CD4-positive, alpha-beta T cell (primary cell): ENCODE measurements at regions not wholly inside any gene's neighbourhood (a gene's known extent, or its start where the extent isn't known, plus 50 kb on each side); places are given as distances from the start of the nearest gene placed in this dataset.
A peak's percentile ranks its signal among the peaks of the same experiment; 100 is the strongest.

Source experiments
- ATAC-seq: fragments of 200-7000 bp; cut with Tn5 transposase; one replicate; pipeline ENCODE4 v1.10.0; 2022; ENCODE audit warnings: mild to moderate bottlenecking; ENCODE audit not compliant: poor library complexity
- CTCF ChIA-PET: fragments of 350-600 bp; sonication (Branson Sonifier 250); formaldehyde crosslinking; loops from one replicate; lab custom pipeline; 2021; ENCODE audit warnings: antibody characterized with exemption, inconsistent platforms; lab: Charles Lee
- POLR2A ChIA-PET: fragments of 350-600 bp; sonication (Branson Sonifier 250); formaldehyde crosslinking; loops from one replicate; lab custom pipeline; 2021; ENCODE audit warnings: antibody characterized with exemption, inconsistent platforms; lab: Charles Lee
- DNase-seq, 14 experiments: peaks; one replicate each; pipeline ENCODE4 v3.0.0-alpha.2; 2013 to 2020; ENCODE audit warnings: mixed read lengths in 2 of 14
- H3K27ac ChIP-seq, 2 donors: one replicate each; pipeline versions ENCODE4 v1.5.1 to v1.7.0; 2013; ENCODE audit warnings: low read length in 2 of 2, low read depth in 1 of 2, mild to moderate bottlenecking in 1 of 2
- H3K27me3 ChIP-seq, 2 experiments: 1 replicate in 1 of 2; 2 replicates in 1 of 2; pipeline versions ENCODE4 v1.6.1 to v1.7.0; 2013; ENCODE audit warnings: low read length in 2 of 2, control low read depth in 1 of 2, mild to moderate bottlenecking in 1 of 2, moderate library complexity in 1 of 2; ENCODE audit not compliant: insufficient read depth in 2 of 2, control insufficient read depth in 1 of 2
- H3K36me3 ChIP-seq: one replicate; pipeline ENCODE4 v1.6.1; 2013; ENCODE audit warnings: low read length, control low read depth; ENCODE audit not compliant: insufficient read depth
- H3K4me1 ChIP-seq: one replicate; pipeline ENCODE4 v1.6.1; 2013; ENCODE audit warnings: low read length, control low read depth; ENCODE audit not compliant: insufficient read depth
- H3K4me3 ChIP-seq: one replicate; pipeline ENCODE4 v1.5.1; 2013; ENCODE audit warnings: mild to moderate bottlenecking, low read length, moderate library complexity
- H3K9me3 ChIP-seq, 2 experiments: 1 replicate in 1 of 2; 2 replicates in 1 of 2; pipeline versions ENCODE4 v1.6.1 to v1.7.0; 2013; ENCODE audit warnings: low read length in 2 of 2, mild to moderate bottlenecking in 2 of 2, control low read depth in 1 of 2, moderate library complexity in 1 of 2; ENCODE audit not compliant: control insufficient read depth in 1 of 2, insufficient read depth in 1 of 2
- H3K27ac Mint-ChIP-seq: one replicate; pipeline ENCODE4 v1.8.0; 2020; ENCODE audit warnings: mixed read lengths
- H3K27me3 Mint-ChIP-seq: one replicate; pipeline ENCODE4 v1.8.0; 2021; ENCODE audit warnings: mixed read lengths
- H3K36me3 Mint-ChIP-seq: one replicate; pipeline ENCODE4 v1.8.0; 2021; ENCODE audit warnings: low read depth, mixed read lengths
- H3K4me1 Mint-ChIP-seq: one replicate; pipeline ENCODE4 v1.8.0; 2021; ENCODE audit warnings: low read depth, mixed read lengths
- H3K4me3 Mint-ChIP-seq: one replicate; pipeline ENCODE4 v1.8.0; 2020; ENCODE audit warnings: mild to moderate bottlenecking, mixed read lengths
- H3K9me3 Mint-ChIP-seq: one replicate; pipeline ENCODE4 v1.8.0; 2020; ENCODE audit warnings: mixed read lengths
- intact Hi-C, 2 experiments: fragments of 100-400 bp; cut with DNase I in 1 of 2; cut with micrococcal nuclease in 1 of 2; formaldehyde crosslinking; loops; one replicate each; pipeline versions ENCODE4 v1.15.1 to v1.9.0; 2023 to 2025; cut with DNase I, micrococcal nuclease
- TF ChIP-seq, protein P1 (sequence below): fragments of 200-600 bp; IDR thresholded peaks from one replicate; pipeline ENCODE4 v1.8.0; 2022; ENCODE audit warnings: antibody characterized with exemption, mild to moderate bottlenecking

DNA sequence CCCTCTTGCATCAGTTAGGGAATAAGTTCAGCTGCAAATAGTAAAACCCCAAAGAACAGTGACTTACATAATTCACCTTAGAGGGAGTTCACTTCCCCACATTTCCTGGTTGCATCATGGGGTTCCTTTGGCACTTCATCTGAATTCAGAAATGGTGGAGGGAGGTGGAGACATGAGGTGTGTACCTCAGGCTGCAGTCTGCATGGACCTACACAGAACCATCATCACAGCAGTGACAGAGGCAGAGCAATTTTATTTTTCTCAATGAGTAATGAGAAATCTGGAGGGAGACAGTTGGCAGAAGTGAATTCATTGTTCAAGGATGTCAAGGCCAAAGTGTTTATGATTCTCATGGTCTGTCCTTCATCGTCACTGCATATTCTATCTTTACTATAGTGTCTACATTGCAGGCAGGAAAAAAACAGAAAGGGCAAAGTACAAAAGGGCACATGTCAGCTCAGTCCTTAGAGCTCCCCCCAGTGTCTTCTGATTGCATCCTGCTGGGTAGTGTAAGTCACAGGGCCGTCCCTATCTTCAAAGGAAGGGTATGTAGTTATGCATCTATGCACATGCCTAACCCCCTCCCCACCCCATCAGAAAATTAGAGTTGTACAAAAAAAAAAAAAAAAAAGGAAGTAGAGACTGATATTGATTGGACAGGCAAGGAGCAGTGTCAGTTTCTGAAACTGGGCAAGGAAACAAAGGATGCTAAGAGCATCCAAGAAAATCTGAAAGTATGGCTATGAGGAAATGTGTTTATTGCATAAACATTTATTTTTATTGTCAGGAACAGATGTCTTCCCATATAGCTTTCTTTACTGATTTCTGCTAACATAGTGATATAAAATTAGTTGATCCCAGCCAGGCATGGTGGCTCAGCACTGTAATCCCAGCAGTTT lies 132.7 kb upstream of the APC start:
- CTCF ChIA-PET, result no interaction called here
- no peaks in the 10 kb centered on the region for H3K9me3 Mint-ChIP-seq

DNA sequence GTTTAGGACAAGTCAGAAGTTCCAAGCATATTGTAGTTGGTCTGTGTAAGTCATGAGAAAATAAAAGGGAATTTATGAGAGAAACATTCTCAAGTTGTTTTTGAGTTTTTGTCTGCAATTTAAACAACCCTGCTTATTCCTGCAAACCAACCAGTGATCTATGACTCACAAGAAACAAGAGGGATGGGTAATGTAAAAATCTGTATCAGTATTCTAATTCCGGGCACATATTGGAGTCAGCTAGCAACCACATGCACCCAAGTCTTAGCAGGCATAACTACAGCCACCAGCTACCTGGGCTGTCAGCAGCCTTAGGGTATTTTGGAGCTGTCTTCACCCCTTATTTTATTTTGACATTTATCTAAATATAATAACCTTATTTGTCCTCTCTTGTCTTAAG lies 128.7 kb upstream of the APC start:
- no peaks in the 10 kb centered on the region for H3K9me3 ChIP-seq
- Mint-ChIP-seq H3K27me3 (peaks cover 22% of the 10 kb centered on the region), H3K9me3 (no peaks in the 10 kb centered on the region), H3K27ac (no peak overlapping the region), H3K36me3 (no peaks in the 10 kb centered on the region), H3K4me3 (no peak overlapping the region), H3K4me1 (no peaks in the 10 kb centered on the region)
- H3K27me3 ChIP-seq, result peaks cover 5 to 7% of the 10 kb centered on the region in 2 experiments
- CTCF ChIA-PET, result interaction anchor here (0.6 kb wide), 1 partner anchor 48 kb away, joined by 3 read pairs; no protein-coding TSS in a partner anchor
- intact Hi-C loops, result no loop called here
- H3K4me3 ChIP-seq, result no peak overlapping the region
- no peak overlapping the region for H3K27ac ChIP-seq
- H3K4me1 ChIP-seq, result no peaks in the 10 kb centered on the region
- TF ChIP-seq, protein P1, sequence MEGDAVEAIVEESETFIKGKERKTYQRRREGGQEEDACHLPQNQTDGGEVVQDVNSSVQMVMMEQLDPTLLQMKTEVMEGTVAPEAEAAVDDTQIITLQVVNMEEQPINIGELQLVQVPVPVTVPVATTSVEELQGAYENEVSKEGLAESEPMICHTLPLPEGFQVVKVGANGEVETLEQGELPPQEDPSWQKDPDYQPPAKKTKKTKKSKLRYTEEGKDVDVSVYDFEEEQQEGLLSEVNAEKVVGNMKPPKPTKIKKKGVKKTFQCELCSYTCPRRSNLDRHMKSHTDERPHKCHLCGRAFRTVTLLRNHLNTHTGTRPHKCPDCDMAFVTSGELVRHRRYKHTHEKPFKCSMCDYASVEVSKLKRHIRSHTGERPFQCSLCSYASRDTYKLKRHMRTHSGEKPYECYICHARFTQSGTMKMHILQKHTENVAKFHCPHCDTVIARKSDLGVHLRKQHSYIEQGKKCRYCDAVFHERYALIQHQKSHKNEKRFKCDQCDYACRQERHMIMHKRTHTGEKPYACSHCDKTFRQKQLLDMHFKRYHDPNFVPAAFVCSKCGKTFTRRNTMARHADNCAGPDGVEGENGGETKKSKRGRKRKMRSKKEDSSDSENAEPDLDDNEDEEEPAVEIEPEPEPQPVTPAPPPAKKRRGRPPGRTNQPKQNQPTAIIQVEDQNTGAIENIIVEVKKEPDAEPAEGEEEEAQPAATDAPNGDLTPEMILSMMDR, result no peak
- no peak for ATAC-seq
- H3K36me3 ChIP-seq, result no peaks in the 10 kb centered on the region
- POLR2A ChIA-PET, result no interaction called here
- no peak for DNase-seq

More for the DNA sequence above, 132.7 kb upstream of the APC start:
- DNase-seq, result peak in 1 of 14 experiments; percentile 25
- H3K27ac ChIP-seq, result no peak overlapping the region
- H3K36me3 Mint-ChIP-seq, result no peaks in the 10 kb centered on the region
- no peaks in the 10 kb centered on the region for H3K4me1 Mint-ChIP-seq
- no peak overlapping the region for H3K4me3 ChIP-seq
- H3K9me3 ChIP-seq, result no peaks in the 10 kb centered on the region
- intact Hi-C loops, result no loop called here
- peaks cover 35% of the 10 kb centered on the region for H3K27me3 Mint-ChIP-seq
- no peak for ATAC-seq
- POLR2A ChIA-PET, result no interaction called here
- H3K4me3 Mint-ChIP-seq, result no peak overlapping the region
- TF ChIP-seq, protein P1, result no peak
- no peaks in the 10 kb centered on the region for H3K36me3 ChIP-seq
- H3K27me3 ChIP-seq, result peaks cover 5 to 7% of the 10 kb centered on the region in 2 experiments
- H3K27ac Mint-ChIP-seq, result no peak overlapping the region
- H3K4me1 ChIP-seq, result no peaks in the 10 kb centered on the region

DNA sequence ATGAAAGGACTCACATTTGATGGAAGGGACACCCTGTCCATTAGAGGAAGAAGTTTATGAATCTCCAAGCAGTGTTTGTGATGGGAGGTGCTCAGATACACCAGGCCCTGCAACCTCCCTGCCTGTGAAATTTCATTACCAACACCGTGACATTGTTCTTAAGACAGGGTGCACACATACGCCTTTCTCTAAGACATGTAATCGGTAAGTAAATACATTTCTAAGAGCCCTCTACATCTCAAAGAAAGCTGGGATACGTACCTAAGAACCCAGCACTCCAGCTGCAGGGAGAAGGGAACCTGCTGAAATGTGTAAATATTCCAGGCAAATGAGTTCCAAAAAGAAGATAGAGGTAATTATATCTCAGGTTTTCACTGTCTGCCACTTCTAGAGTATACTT lies 125.0 kb upstream of the APC start:
- no peak for DNase-seq
- H3K4me3 ChIP-seq, result no peak overlapping the region
- Mint-ChIP-seq H3K4me1 (no peaks in the 10 kb centered on the region), H3K36me3 (no peaks in the 10 kb centered on the region), H3K27ac (no peak overlapping the region), H3K27me3 (peaks cover 4% of the 10 kb centered on the region), H3K9me3 (no peaks in the 10 kb centered on the region), H3K4me3 (no peak overlapping the region)
- ChIA-PET CTCF (no interaction called here), POLR2A (no interaction called here)
- H3K27me3 ChIP-seq, result peaks cover 3 to 4% of the 10 kb centered on the region in 2 experiments
- TF ChIP-seq, protein P1, result no peak
- no peak overlapping the region for H3K27ac ChIP-seq
- H3K36me3 ChIP-seq, result no peaks in the 10 kb centered on the region
- no peak for ATAC-seq
- no peaks in the 10 kb centered on the region for H3K9me3 ChIP-seq
- intact Hi-C loops, result no loop called here
- no peaks in the 10 kb centered on the region for H3K4me1 ChIP-seq
